H9 (cell line): ENCODE measurements at regions not wholly inside any gene's neighbourhood (a gene's known extent, or its start where the extent isn't known, plus 50 kb on each side); places are given as distances from the start of the nearest gene placed in this dataset.

Source experiments
- DNase-seq: peaks from one replicate; pipeline ENCODE4 v3.0.0-alpha.2; 2017
- H2AFZ ChIP-seq: one replicate; pipeline ENCODE4 v1.6.1; 2013; ENCODE audit warnings: mild to moderate bottlenecking, low read length, control low read depth, moderate library complexity
- H2AK5ac ChIP-seq: 2 replicates; pipeline ENCODE4 v1.6.1; 2013; ENCODE audit warnings: low read length, control low read depth, mixed read lengths; ENCODE audit not compliant: insufficient read length
- H2BK120ac ChIP-seq: one replicate; pipeline ENCODE4 v1.6.1; 2013; ENCODE audit warnings: low read depth, mild to moderate bottlenecking, low read length, control low read depth, inconsistent platforms; ENCODE audit not compliant: poor library complexity, severe bottlenecking
- H2BK12ac ChIP-seq: 2 replicates; pipeline ENCODE4 v1.6.1; 2013; ENCODE audit warnings: low read length, control low read depth, mixed read lengths, low read depth; ENCODE audit not compliant: insufficient read length
- H2BK15ac ChIP-seq: 2 replicates; pipeline ENCODE4 v1.6.1; 2013; ENCODE audit warnings: low read depth, low read length, control low read depth
- H2BK20ac ChIP-seq: one replicate; pipeline ENCODE4 v1.6.1; 2013; ENCODE audit warnings: low read depth, mild to moderate bottlenecking, low read length, control low read depth, inconsistent platforms; ENCODE audit not compliant: poor library complexity, severe bottlenecking
- H2BK5ac ChIP-seq: 2 replicates; pipeline ENCODE4 v1.6.1; 2013; ENCODE audit warnings: low read length, control low read depth, mixed read lengths; ENCODE audit not compliant: insufficient read length
- H3K14ac ChIP-seq: 2 replicates; pipeline ENCODE4 v1.6.1; 2013; ENCODE audit warnings: low read length, control low read depth; ENCODE audit not compliant: insufficient read depth
- H3K18ac ChIP-seq: 2 replicates; pipeline ENCODE4 v1.6.1; 2013; ENCODE audit warnings: low read depth, mild to moderate bottlenecking, mixed read lengths, low read length, control low read depth; ENCODE audit not compliant: insufficient read length
- H3K23ac ChIP-seq: 2 replicates; pipeline ENCODE4 v1.6.1; 2013; ENCODE audit warnings: low read length, control low read depth, mixed read lengths, low read depth; ENCODE audit not compliant: insufficient read length
- H3K23me2 ChIP-seq: 2 replicates; pipeline ENCODE4 v1.6.1; 2013; ENCODE audit warnings: low read depth, mild to moderate bottlenecking, mixed read lengths, low read length, control low read depth; ENCODE audit not compliant: insufficient read length, poor library complexity, severe bottlenecking
- H3K27ac ChIP-seq: 2 replicates; pipeline ENCODE4 v1.5.1; 2013; ENCODE audit warnings: low read length, control low read depth, mixed read lengths, low read depth; ENCODE audit not compliant: insufficient read length
- H3K27me3 ChIP-seq: 2 replicates; pipeline ENCODE4 v1.6.1; 2013; ENCODE audit warnings: low read length, control low read depth, inconsistent platforms; ENCODE audit not compliant: insufficient read depth
- H3K4ac ChIP-seq: 2 replicates; pipeline ENCODE4 v1.6.1; 2013; ENCODE audit warnings: low read depth, mild to moderate bottlenecking, control low read depth, inconsistent platforms, low read length, moderate library complexity
- H3K4me1 ChIP-seq: 2 replicates; pipeline ENCODE4 v1.6.1; 2013; ENCODE audit warnings: low read length, control low read depth, inconsistent platforms; ENCODE audit not compliant: insufficient read depth
- H3K4me2 ChIP-seq: 2 replicates; pipeline ENCODE4 v1.6.1; 2013; ENCODE audit warnings: low read length, control low read depth, mixed read lengths; ENCODE audit not compliant: insufficient read length, insufficient read depth
- H3K56ac ChIP-seq: 2 replicates; pipeline ENCODE4 v1.6.1; 2013; ENCODE audit warnings: low read depth, mild to moderate bottlenecking, mixed read lengths, low read length, control low read depth; ENCODE audit not compliant: insufficient read length
- H3K79me1 ChIP-seq: 2 replicates; pipeline ENCODE4 v1.6.1; 2013; ENCODE audit warnings: low read depth, mild to moderate bottlenecking, moderate library complexity, low read length, control low read depth, inconsistent platforms; ENCODE audit not compliant: insufficient read depth, poor library complexity, severe bottlenecking
- H3K79me2 ChIP-seq: 2 replicates; pipeline ENCODE4 v1.6.1; 2013; ENCODE audit warnings: low read length, control low read depth, inconsistent platforms; ENCODE audit not compliant: insufficient read depth
- H3K9ac ChIP-seq: 2 replicates; pipeline ENCODE4 v1.6.1; 2013; ENCODE audit warnings: low read length, control low read depth, mixed read lengths; ENCODE audit not compliant: insufficient read length; ENCODE audit errors: extremely low read depth
- H3K9me3 ChIP-seq: one replicate; pipeline ENCODE4 v1.6.1; 2013; ENCODE audit warnings: low read depth, low read length, inconsistent platforms; ENCODE audit not compliant: control insufficient read depth
- H3T11ph ChIP-seq: one replicate; pipeline ENCODE4 v1.6.1; 2013; ENCODE audit warnings: mild to moderate bottlenecking, low read length, control low read depth, inconsistent platforms
- H4K20me1 ChIP-seq: one replicate; pipeline ENCODE4 v1.6.1; 2013; ENCODE audit not compliant: control insufficient read depth, insufficient read length, insufficient read depth
- H4K5ac ChIP-seq: 2 replicates; pipeline ENCODE4 v1.6.1; 2013; ENCODE audit warnings: low read depth, mild to moderate bottlenecking, mixed read lengths, low read length, control low read depth; ENCODE audit not compliant: insufficient read length
- H4K8ac ChIP-seq: replicated peaks from 2 replicates; pipeline ENCODE4 v1.6.1; 2013; ENCODE audit warnings: low read length, control low read depth, mixed read lengths, low read depth; ENCODE audit not compliant: insufficient read length
- H4K91ac ChIP-seq: 2 replicates; pipeline ENCODE4 v1.6.1; 2013; ENCODE audit warnings: low read depth, mild to moderate bottlenecking, moderate library complexity, mixed read lengths, low read length, control low read depth; ENCODE audit not compliant: insufficient read length
- H3K27ac Mint-ChIP-seq, 3 experiments: 2 replicates in 2 of 3; 3 replicates in 1 of 3; pipeline ENCODE4 v1.8.0; 2020 to 2021; ENCODE audit warnings: mixed read lengths in 3 of 3, mild to moderate bottlenecking in 1 of 3, moderate library complexity in 1 of 3
- H3K27me3 Mint-ChIP-seq: 2 replicates; pipeline ENCODE4 v1.8.0; 2021; ENCODE audit warnings: low read depth, mild to moderate bottlenecking, moderate library complexity, mixed read lengths
- H3K36me3 Mint-ChIP-seq, 3 experiments: 2 replicates in 2 of 3; 3 replicates in 1 of 3; pipeline ENCODE4 v1.8.0; 2020 to 2021; ENCODE audit warnings: low read depth in 3 of 3, mixed read lengths in 3 of 3; ENCODE audit not compliant: insufficient read depth in 1 of 3
- H3K4me1 Mint-ChIP-seq, 2 experiments: 2 replicates each; pipeline ENCODE4 v1.8.0; 2020; ENCODE audit warnings: mixed read lengths in 2 of 2
- H3K4me3 Mint-ChIP-seq, 2 experiments: 2 replicates in 1 of 2; 3 replicates in 1 of 2; pipeline ENCODE4 v1.8.0; 2020 to 2021; ENCODE audit warnings: mild to moderate bottlenecking in 2 of 2, mixed read lengths in 2 of 2, moderate library complexity in 1 of 2
- H3K9me3 Mint-ChIP-seq, 2 experiments: 2 replicates in 1 of 2; 3 replicates in 1 of 2; pipeline ENCODE4 v1.8.0; 2020; ENCODE audit warnings: mild to moderate bottlenecking in 2 of 2, mixed read lengths in 2 of 2, moderate library complexity in 1 of 2
- CTCF ChIP-seq: fragments of 200-600 bp; sonication (generic); conservative IDR thresholded peaks from 3 replicates; pipeline ENCODE4 v1.8.0; 2021; ENCODE audit warnings: antibody characterized with exemption, mild to moderate bottlenecking

DNA sequence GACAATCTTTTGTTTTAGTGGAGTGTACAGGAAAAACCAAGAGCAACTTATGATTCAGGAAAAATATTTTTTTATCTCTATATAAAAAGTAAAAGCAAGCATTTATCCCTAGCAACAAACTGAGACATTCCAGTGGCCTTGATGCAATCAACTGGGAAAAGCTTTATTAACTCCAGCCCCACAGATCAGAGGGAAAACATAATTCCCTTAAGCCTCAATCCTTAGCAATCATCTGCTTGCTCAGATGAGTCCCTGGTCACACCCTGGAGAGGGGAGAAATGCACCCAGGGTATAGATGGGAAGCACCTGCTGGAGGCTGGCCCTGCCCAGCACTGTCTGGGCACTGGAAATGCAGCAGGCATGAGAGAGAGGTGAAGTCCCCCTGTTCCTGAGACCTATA, 636.6 kb downstream of the TNS3 start:
- Histone ChIP-seq H2BK120ac (no peak overlapping the region), H4K8ac (no peak overlapping the region), H3K56ac (no peak overlapping the region), H3K27me3 (no peaks in the 10 kb centered on the region), H3K23me2 (no peaks in the 10 kb centered on the region), H3K79me1 (no peaks in the 10 kb centered on the region), H3K4me1 (no peaks in the 10 kb centered on the region), H3K9me3 (no peaks in the 10 kb centered on the region), H3T11ph (no peak overlapping the region), H2AFZ (no peak overlapping the region), H3K27ac (no peak overlapping the region), H2BK12ac (no peak overlapping the region), H4K20me1 (no peaks in the 10 kb centered on the region), H3K79me2 (no peaks in the 10 kb centered on the region), H2BK15ac (no peak overlapping the region), H3K14ac (no peak overlapping the region), H3K9ac (no peak overlapping the region), H4K91ac (no peak overlapping the region), H2AK5ac (no peak overlapping the region), H3K18ac (no peak overlapping the region), H3K4me2 (no peak overlapping the region), H3K4ac (no peak overlapping the region), H2BK20ac (no peak overlapping the region), H4K5ac (no peak overlapping the region), H2BK5ac (no peak overlapping the region), H3K23ac (no peak overlapping the region)
- Mint-ChIP-seq H3K36me3 (no peaks in the 10 kb centered on the region), H3K9me3 (no peaks in the 10 kb centered on the region), H3K4me1 (no peaks in the 10 kb centered on the region), H3K27me3 (peaks cover 5% of the 10 kb centered on the region), H3K27ac (peak overlapping the region in 1 of 3 experiments; percentile 73; a peak in 1 of 7 replicates), H3K4me3 (no peak overlapping the region)
- TF ChIP-seq CTCF = no peak
- DNase-seq = no peak
